ENCODE measurements at regions not wholly inside any gene's neighbourhood (a gene's known extent, or its start where the extent isn't known, plus 50 kb on each side); places are given as distances from the start of the nearest gene placed in this dataset.
"Not testable (repeated sequence)": the region's sequence is repeated elsewhere in the genome, so short reads cannot be mapped to it uniquely, and the experiment has no call there.

GRCh38 chr2:83155826-83156225 lies 1303.3 kb downstream of the SUCLG1 start:
- H3K36me3 Mint-ChIP-seq (ENCODE audit: low read depth): no peaks in the 10 kb centered on the region
- H3K27ac Mint-ChIP-seq: no peak overlapping the region
- H3K4me3 Mint-ChIP-seq: no peak overlapping the region
- H3K4me1 Mint-ChIP-seq: no peaks in the 10 kb centered on the region
- intact Hi-C loops (cut with micrococcal nuclease): no loop called here
- no peaks in the 10 kb centered on the region for H3K9me3 Mint-ChIP-seq
- no peaks in the 10 kb centered on the region for H3K27me3 Mint-ChIP-seq
- DNase-seq: no peak

GRCh38 chr2:83143946-83144345 lies 1315.1 kb downstream of the SUCLG1 start:
- DNase-seq: no peak
- no peaks in the 10 kb centered on the region for H3K4me1 Mint-ChIP-seq
- H3K27me3 Mint-ChIP-seq: no peaks in the 10 kb centered on the region
- H3K9me3 Mint-ChIP-seq: no peaks in the 10 kb centered on the region
- intact Hi-C loops (cut with micrococcal nuclease): no loop called here
- no peak overlapping the region for H3K4me3 Mint-ChIP-seq
- no peaks in the 10 kb centered on the region for H3K36me3 Mint-ChIP-seq (ENCODE audit: low read depth)
- no peak overlapping the region for H3K27ac Mint-ChIP-seq

GRCh38 chr2:83142934-83143333 lies 1316.1 kb downstream of the SUCLG1 start:
- Mint-ChIP-seq H3K9me3 (no peaks in the 10 kb centered on the region), H3K4me3 (no peak overlapping the region), H3K27me3 (no peaks in the 10 kb centered on the region), H3K36me3 (ENCODE audit: low read depth) (no peaks in the 10 kb centered on the region), H3K27ac (no peak overlapping the region), H3K4me1 (no peaks in the 10 kb centered on the region)
- intact Hi-C loops (cut with micrococcal nuclease): no loop called here
- no peak for DNase-seq

DNA sequence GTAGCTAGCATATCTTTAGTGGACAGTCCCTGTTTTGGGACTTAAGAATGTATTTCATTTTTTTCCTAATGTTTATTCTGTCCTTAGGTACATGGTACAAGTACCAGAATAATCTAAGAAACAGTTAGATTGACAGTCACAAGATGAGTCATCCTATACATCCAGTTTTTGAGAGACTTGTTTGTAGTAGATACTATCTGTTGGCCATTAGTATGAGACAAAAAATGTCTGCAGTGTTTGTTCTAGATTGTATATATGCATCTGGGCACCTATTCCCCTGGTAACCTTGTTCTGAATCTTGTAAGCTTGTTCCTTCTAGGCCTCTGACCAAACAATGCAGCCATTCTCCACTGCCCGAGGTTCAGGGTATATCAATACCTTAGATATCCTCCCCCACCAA lies 1343.5 kb downstream of the SUCLG1 start:
- Mint-ChIP-seq H3K9me3 (peaks cover 3% of the 10 kb centered on the region), H3K4me3 (no peak overlapping the region), H3K4me1 (no peaks in the 10 kb centered on the region), H3K36me3 (ENCODE audit: low read depth) (no peaks in the 10 kb centered on the region), H3K27me3 (no peaks in the 10 kb centered on the region), H3K27ac (no peak overlapping the region)
- DNase-seq: no peak
- intact Hi-C loops (cut with micrococcal nuclease): no loop called here

- no peaks in the 10 kb centered on the region for H3K27me3 Mint-ChIP-seq
- no peaks in the 10 kb centered on the region for H3K36me3 Mint-ChIP-seq (ENCODE audit: low read depth)
- H3K9me3 Mint-ChIP-seq: peaks cover 3% of the 10 kb centered on the region
- H3K27ac Mint-ChIP-seq: no peak overlapping the region
- DNase-seq: no peak
- intact Hi-C loops (cut with micrococcal nuclease): no loop called here
- no peak overlapping the region for H3K4me3 Mint-ChIP-seq
- H3K4me1 Mint-ChIP-seq: no peaks in the 10 kb centered on the region
These were observed 1343.9 kb downstream of the SUCLG1 start for GRCh38 chr2:83115155-83115554.

GRCh38 chr2:83113953-83114352 lies 1345.1 kb downstream of the SUCLG1 start:
- no peak for DNase-seq
- H3K27me3 Mint-ChIP-seq: no peaks in the 10 kb centered on the region
- H3K9me3 Mint-ChIP-seq: no peaks in the 10 kb centered on the region
- no peaks in the 10 kb centered on the region for H3K36me3 Mint-ChIP-seq (ENCODE audit: low read depth)
- H3K4me3 Mint-ChIP-seq: no peak overlapping the region
- intact Hi-C loops (cut with micrococcal nuclease): no loop called here
- H3K27ac Mint-ChIP-seq: no peak overlapping the region
- no peaks in the 10 kb centered on the region for H3K4me1 Mint-ChIP-seq

DNA sequence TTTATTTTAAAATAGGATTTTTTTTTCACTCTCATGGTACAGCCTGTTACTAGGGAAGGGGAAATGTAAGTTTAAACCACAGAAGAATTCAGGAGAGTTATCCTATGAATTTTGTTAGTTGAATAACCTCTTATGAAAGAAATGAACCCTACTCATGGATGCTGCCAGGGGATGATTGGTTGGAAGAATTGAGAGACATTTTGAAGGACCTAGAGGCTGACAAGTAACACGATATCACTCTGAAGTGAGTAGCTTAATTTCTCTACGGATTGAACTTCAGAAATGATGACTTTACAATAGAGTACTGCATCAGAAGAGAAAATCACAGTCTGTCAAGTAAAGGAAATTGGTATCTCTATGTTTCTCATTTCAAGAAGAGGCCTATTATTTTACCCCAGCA lies 1346.2 kb downstream of the SUCLG1 start:
- Mint-ChIP-seq H3K4me3 (no peak overlapping the region), H3K9me3 (no peaks in the 10 kb centered on the region), H3K36me3 (ENCODE audit: low read depth) (no peaks in the 10 kb centered on the region), H3K4me1 (no peaks in the 10 kb centered on the region), H3K27ac (no peak overlapping the region), H3K27me3 (no peaks in the 10 kb centered on the region)
- no peak for DNase-seq
- intact Hi-C loops (cut with micrococcal nuclease): no loop called here

DNA sequence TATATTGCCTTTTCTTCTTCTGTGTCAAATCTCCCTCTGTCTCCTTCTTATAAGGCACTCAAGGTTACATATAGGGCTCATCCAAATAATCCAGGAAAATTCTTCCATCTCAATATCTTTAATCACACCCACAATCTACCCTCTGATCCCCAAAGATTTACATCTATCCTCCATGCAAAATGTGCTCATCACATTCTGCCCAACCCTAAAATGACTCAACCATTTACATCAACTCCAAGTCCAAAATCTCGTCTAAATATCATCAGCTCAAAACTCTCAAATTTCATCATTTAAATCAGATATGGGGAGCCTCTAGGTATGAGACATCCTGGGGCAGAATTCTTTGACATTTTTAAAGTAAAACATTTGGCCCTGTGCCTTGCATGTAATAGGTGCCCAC lies 1349.8 kb downstream of the SUCLG1 start:
- Mint-ChIP-seq H3K4me3 (no peak overlapping the region), H3K4me1 (no peaks in the 10 kb centered on the region), H3K36me3 (ENCODE audit: low read depth) (no peaks in the 10 kb centered on the region), H3K27me3 (no peaks in the 10 kb centered on the region), H3K9me3 (no peaks in the 10 kb centered on the region), H3K27ac (no peak overlapping the region)
- intact Hi-C loops (cut with micrococcal nuclease): no loop called here
- no peak for DNase-seq

DNA sequence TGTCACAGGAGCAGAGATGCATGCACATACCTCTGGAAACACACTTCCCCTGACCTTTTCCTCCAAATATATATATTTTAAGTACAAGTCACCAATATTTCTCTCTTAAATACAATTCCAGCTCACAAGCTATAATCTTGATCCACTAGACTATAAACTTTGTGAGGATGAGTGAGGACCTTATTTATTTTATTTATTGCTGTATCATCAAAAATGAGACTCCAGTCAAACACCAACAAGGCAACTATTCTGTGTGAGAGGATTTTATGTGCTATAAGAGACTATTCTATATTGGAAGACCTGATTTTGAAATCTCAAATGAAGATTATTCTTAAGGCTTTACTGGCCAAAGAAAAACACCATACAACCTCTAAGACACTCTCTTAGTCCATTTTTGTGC lies 1352.2 kb downstream of the SUCLG1 start:
- Mint-ChIP-seq H3K27me3 (no peaks in the 10 kb centered on the region), H3K4me3 (no peak overlapping the region), H3K27ac (no peak overlapping the region), H3K9me3 (no peaks in the 10 kb centered on the region), H3K4me1 (no peaks in the 10 kb centered on the region), H3K36me3 (ENCODE audit: low read depth) (no peaks in the 10 kb centered on the region)
- intact Hi-C loops (cut with micrococcal nuclease): no loop called here
- no peak for DNase-seq

DNA sequence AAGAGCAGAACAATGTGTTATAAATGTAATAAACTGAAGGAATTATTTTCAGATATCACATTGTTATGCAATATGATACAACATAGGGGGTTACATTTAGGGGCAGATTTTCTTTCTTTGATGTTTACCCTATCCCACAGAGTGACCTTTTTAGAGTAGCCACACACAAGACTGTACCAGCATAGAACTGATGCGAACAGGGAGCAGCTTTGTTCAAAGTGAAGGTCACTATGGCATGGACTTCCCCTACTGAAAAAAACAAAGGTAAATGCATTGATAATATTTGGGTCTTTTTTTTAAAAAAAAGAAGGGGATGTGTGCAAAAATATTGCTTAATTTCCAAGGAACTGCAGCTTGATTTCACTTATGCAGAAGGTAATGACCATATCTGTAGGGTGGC lies 1354.9 kb downstream of the SUCLG1 start:
- no peaks in the 10 kb centered on the region for H3K9me3 Mint-ChIP-seq
- no peak for DNase-seq
- H3K36me3 Mint-ChIP-seq (ENCODE audit: low read depth): no peaks in the 10 kb centered on the region
- no peaks in the 10 kb centered on the region for H3K4me1 Mint-ChIP-seq
- no peaks in the 10 kb centered on the region for H3K27me3 Mint-ChIP-seq
- H3K27ac Mint-ChIP-seq: no peak overlapping the region
- no peak overlapping the region for H3K4me3 Mint-ChIP-seq
- intact Hi-C loops (cut with micrococcal nuclease): no loop called here

DNA sequence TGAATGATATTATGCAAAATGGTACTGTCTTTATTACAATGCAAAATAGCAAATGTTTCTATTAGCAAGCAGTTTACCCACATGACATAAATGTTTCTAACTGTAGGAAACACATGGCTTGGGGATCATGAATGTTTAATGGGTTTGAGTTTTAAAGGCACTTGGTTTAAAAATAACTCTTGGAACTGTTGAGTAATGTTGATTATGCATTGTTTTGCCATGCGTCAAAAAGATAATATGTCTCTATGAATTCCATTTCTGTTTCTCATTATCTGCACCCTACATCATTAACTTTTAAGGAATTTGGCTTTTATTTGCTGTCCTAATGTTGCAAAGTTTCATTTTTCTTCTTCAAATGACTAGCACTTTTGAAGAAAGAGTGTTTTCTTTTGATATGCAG lies 1355.5 kb downstream of the SUCLG1 start:
- Mint-ChIP-seq H3K9me3 (no peaks in the 10 kb centered on the region), H3K27ac (no peak overlapping the region), H3K4me3 (no peak overlapping the region), H3K36me3 (ENCODE audit: low read depth) (no peaks in the 10 kb centered on the region), H3K27me3 (no peaks in the 10 kb centered on the region), H3K4me1 (no peaks in the 10 kb centered on the region)
- intact Hi-C loops (cut with micrococcal nuclease): no loop called here
- no peak for DNase-seq

DNA sequence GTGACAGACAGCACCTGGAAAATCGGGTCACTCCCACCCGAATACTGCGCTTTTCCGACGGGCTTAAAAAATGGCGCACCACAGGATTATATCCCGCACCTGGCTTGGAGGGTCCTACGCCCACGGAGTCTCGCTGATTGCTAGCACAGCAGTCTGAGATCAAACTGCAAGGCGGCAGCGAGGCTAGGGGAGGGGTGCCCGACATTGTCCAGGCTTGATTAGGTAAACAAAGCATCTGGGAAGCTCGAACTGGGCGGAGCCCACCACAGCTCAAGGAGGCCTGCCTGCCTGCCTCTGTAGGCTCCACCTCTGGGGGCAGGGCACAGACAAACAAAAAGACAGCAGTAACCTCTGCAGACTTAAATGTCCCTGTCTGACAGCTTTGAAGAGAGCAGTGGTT lies 1370.0 kb downstream of the SUCLG1 start:
- intact Hi-C loops (cut with micrococcal nuclease); H3K27ac Mint-ChIP-seq; H3K4me1 Mint-ChIP-seq; H3K9me3 Mint-ChIP-seq; DNase-seq; H3K36me3 Mint-ChIP-seq (ENCODE audit: low read depth); H3K4me3 Mint-ChIP-seq; H3K27me3 Mint-ChIP-seq: not testable (repeated sequence)

DNA sequence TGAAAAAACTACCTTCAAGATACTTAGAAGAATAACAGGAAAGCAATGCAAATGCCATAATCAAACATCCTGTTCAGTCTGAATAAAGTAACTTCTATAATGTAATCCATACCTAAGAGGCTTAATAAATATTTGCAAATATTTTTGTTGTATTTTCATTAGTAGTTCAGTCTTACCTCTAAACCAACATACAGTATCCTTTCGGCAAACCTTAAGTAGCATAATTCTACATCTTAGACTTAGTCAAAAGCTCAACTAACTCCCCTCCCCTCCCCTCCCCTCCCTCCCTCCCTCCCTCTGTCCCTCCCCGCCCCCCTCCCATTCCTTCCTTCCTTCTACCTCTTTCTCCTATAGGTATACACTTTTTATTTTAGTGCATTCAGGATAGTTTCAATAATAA lies 1373.2 kb downstream of the SUCLG1 start:
- Mint-ChIP-seq H3K27ac (no peak overlapping the region), H3K4me3 (no peak overlapping the region), H3K36me3 (ENCODE audit: low read depth) (no peaks in the 10 kb centered on the region), H3K4me1 (no peaks in the 10 kb centered on the region), H3K27me3 (no peaks in the 10 kb centered on the region), H3K9me3 (peaks cover 7% of the 10 kb centered on the region)
- DNase-seq: no peak
- intact Hi-C loops (cut with micrococcal nuclease): no loop called here

GRCh38 chr2:83081826-83082690 lies 1377.0 kb downstream of the SUCLG1 start:
- no peak overlapping the region for H3K4me3 Mint-ChIP-seq
- H3K9me3 Mint-ChIP-seq: peaks cover 4% of the 10 kb centered on the region
- no peaks in the 10 kb centered on the region for H3K36me3 Mint-ChIP-seq (ENCODE audit: low read depth)
- no peaks in the 10 kb centered on the region for H3K27me3 Mint-ChIP-seq
- H3K27ac Mint-ChIP-seq: no peak overlapping the region
- intact Hi-C loops (cut with micrococcal nuclease): no loop called here
- H3K4me1 Mint-ChIP-seq: no peaks in the 10 kb centered on the region
- DNase-seq: no peak

DNA sequence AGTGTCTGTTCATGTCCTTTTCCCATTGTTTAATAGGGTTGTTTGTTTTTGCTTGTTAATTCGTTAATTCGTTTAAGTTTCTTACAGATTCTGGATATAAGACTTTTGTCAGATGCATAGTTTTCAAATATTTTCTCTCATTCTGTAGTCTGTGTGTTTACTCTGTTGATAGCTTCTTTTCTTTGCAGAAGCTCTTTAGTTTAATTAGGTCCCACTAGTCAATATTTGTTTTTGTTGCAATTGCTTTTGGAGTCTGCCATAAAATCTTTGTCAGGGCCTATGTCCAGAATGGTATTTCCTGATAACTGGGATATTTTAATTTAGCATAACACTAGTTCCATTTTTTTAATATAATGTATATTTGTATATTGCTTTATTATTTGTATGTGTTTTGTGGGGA lies 1380.1 kb downstream of the SUCLG1 start:
- no peaks in the 10 kb centered on the region for H3K9me3 Mint-ChIP-seq
- no peaks in the 10 kb centered on the region for H3K4me1 Mint-ChIP-seq
- H3K27me3 Mint-ChIP-seq: no peaks in the 10 kb centered on the region
- H3K4me3 Mint-ChIP-seq: no peak overlapping the region
- no peaks in the 10 kb centered on the region for H3K36me3 Mint-ChIP-seq (ENCODE audit: low read depth)
- no peak for DNase-seq
- intact Hi-C loops (cut with micrococcal nuclease): no loop called here
- no peak overlapping the region for H3K27ac Mint-ChIP-seq

Measured in activated CD4-positive, alpha-beta T cell treated with anti-CD3 and anti-CD28 coated beads, Interleukin-2, amount 10 ng/mL, durations not matched to agents 24 days and 14 days (primary cell).